ENCODE measurements at regions not wholly inside any gene's neighbourhood (a gene's known extent, or its start where the extent isn't known, plus 50 kb on each side); places are given as distances from the start of the nearest gene placed in this dataset.

DNA sequence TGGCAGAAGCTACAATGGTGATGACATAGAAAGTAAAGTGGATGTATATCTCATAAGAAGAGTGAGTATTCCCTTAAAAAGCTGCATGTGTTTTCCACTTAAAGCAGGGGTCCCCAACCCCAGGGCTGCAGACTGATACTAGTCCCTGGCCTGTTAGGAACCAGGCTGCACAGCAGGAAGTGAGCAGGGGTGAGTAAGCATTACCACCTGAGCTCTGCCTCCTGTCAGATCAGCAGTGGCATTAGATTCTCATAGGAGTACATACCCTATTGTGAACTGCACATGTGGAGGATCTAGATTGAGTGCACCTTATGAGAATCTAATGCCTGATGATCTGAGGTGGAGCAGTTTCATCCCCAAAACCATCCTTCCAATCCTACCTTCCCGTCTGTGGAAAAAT is 126.1 kb upstream of the CMC1 start:
- no peak for DNase-seq (ENCODE audit: low read depth, low spot score)
- H3K79me2 ChIP-seq (ENCODE audit: control insufficient read depth, insufficient read depth, low read length), result no peaks in the 10 kb centered on the region

DNA sequence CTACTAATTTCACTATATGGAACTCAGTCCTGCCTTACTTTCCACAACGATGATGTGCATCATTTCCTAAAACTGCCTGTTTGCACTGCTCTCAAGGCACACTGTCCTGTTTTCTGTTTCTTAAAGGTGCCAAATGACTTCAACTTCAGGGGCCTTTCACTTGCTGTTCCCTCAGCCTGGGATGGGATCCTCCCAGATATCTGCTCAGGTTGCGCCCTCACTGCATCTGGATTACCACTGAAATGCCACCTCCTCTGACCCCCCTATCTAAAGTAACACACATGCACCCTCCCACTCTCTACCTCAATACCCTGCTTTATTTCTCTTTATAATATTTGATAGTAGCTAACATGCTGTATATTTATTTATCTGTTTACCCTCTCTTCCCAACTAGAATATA is 123.8 kb upstream of the CMC1 start:
- dilution Hi-C loops (cut with MboI; ENCODE audit: extremely low pct_ligation_motif_present, low sequenced_read_pairs) (no loop called here), intact Hi-C loops (cut with micrococcal nuclease) (no loop called here)
- POLR2A ChIA-PET, result no interaction called here
- H3K27me3 ChIP-seq (ENCODE audit: control insufficient read depth in 2 of 2, insufficient read depth in 2 of 2, low read length in 2 of 2), result no peaks in the 10 kb centered on the region
- no peaks in the 10 kb centered on the region for H3K36me3 ChIP-seq (ENCODE audit: control insufficient read depth in 2 of 2, extremely low read depth in 1 of 2, insufficient read depth in 2 of 2, low read length in 2 of 2)
- H2AFZ ChIP-seq (ENCODE audit: low read depth, low read length), result no peak overlapping the region
- H3K4me1 ChIP-seq (ENCODE audit: control insufficient read depth, extremely low read depth, insufficient read depth, low read length), result no peaks in the 10 kb centered on the region
- no peak for DNase-seq (ENCODE audit: low read depth, low spot score)
- H3K27ac ChIP-seq (ENCODE audit: insufficient read depth, low read depth, low read length), result no peak overlapping the region
- no peak overlapping the region for H3K9ac ChIP-seq (replicated peaks; ENCODE audit: extremely low read depth, insufficient read depth, low read length)
- TF ChIP-seq GATA2 (IDR thresholded peaks at IDR 0.05; ENCODE audit: insufficient read depth, insufficient read length, low read depth, low read length) (no peak), MYC (IDR thresholded peaks at IDR 0.05; ENCODE audit: low read depth, low read length) (no peak), POLR2A (IDR thresholded peaks at IDR 0.05; ENCODE audit: low read depth, low read length) (no peak), POLR2AphosphoS5 (IDR thresholded peaks at IDR 0.05; ENCODE audit: insufficient read depth, low read depth, low read length) (no peak), FOS (IDR thresholded peaks at IDR 0.05; ENCODE audit: borderline replicate concordance, insufficient read depth, low read length) (no peak), JUN (IDR thresholded peaks at IDR 0.05; ENCODE audit: borderline replicate concordance, insufficient read depth, insufficient read length, low read depth) (no peak), EZH2 (IDR thresholded peaks at IDR 0.05; ENCODE audit: borderline replicate concordance, low read depth, low read length, severe bottlenecking) (no peak)
- TF ChIP-seq, protein P1, sequence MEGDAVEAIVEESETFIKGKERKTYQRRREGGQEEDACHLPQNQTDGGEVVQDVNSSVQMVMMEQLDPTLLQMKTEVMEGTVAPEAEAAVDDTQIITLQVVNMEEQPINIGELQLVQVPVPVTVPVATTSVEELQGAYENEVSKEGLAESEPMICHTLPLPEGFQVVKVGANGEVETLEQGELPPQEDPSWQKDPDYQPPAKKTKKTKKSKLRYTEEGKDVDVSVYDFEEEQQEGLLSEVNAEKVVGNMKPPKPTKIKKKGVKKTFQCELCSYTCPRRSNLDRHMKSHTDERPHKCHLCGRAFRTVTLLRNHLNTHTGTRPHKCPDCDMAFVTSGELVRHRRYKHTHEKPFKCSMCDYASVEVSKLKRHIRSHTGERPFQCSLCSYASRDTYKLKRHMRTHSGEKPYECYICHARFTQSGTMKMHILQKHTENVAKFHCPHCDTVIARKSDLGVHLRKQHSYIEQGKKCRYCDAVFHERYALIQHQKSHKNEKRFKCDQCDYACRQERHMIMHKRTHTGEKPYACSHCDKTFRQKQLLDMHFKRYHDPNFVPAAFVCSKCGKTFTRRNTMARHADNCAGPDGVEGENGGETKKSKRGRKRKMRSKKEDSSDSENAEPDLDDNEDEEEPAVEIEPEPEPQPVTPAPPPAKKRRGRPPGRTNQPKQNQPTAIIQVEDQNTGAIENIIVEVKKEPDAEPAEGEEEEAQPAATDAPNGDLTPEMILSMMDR (IDR thresholded peaks at IDR 0.05; ENCODE audit: extremely low read depth in 1 of 2, insufficient read depth in 1 of 2, low read depth in 1 of 2, low read length in 2 of 2), result no peak
- TF ChIP-seq, protein P2, sequence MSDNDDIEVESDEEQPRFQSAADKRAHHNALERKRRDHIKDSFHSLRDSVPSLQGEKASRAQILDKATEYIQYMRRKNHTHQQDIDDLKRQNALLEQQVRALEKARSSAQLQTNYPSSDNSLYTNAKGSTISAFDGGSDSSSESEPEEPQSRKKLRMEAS (IDR thresholded peaks at IDR 0.05; ENCODE audit: insufficient read depth, insufficient read length), result no peak
- no TSS peak for BruUV-seq (replicated peaks)
- no peak overlapping the region for H3K4me3 ChIP-seq (replicated peaks in 1 of 3; ENCODE audit: insufficient read depth in 1 of 3, low read depth in 1 of 3, low read length in 3 of 3)
- no peak overlapping the region for H3K4me2 ChIP-seq (ENCODE audit: insufficient read depth, low read length)
- no peak for FAIRE-seq
- no peaks in the 10 kb centered on the region for H3K79me2 ChIP-seq (ENCODE audit: control insufficient read depth, insufficient read depth, low read length)
- H4K20me1 ChIP-seq (replicated peaks; ENCODE audit: control insufficient read depth, extremely low read depth, insufficient read depth, low read length), result no peaks in the 10 kb centered on the region
- no peaks in the 10 kb centered on the region for H3K9me3 ChIP-seq (replicated peaks; ENCODE audit: control insufficient read depth, insufficient read depth, low read length)
- no peaks in the 10 kb centered on the region for H3K9me1 ChIP-seq (replicated peaks; ENCODE audit: control insufficient read depth, extremely low read depth, insufficient read depth, low read length)
- CTCF ChIA-PET, result no interaction called here

More for the DNA sequence above, 126.1 kb upstream of the CMC1 start:
- CTCF ChIA-PET, result no interaction called here
- no peak overlapping the region for H2AFZ ChIP-seq (ENCODE audit: low read depth, low read length)
- H3K4me2 ChIP-seq (ENCODE audit: insufficient read depth, low read length), result no peak overlapping the region
- no peaks in the 10 kb centered on the region for H3K36me3 ChIP-seq (ENCODE audit: control insufficient read depth in 2 of 2, extremely low read depth in 1 of 2, insufficient read depth in 2 of 2, low read length in 2 of 2)
- POLR2A ChIA-PET, result no interaction called here
- intact Hi-C loops (cut with micrococcal nuclease) (no loop called here), dilution Hi-C loops (cut with MboI; ENCODE audit: extremely low pct_ligation_motif_present, low sequenced_read_pairs) (no loop called here)
- no TSS peak for BruUV-seq (replicated peaks)
- no peaks in the 10 kb centered on the region for H3K27me3 ChIP-seq (ENCODE audit: control insufficient read depth in 2 of 2, insufficient read depth in 2 of 2, low read length in 2 of 2)
- no peaks in the 10 kb centered on the region for H3K9me1 ChIP-seq (replicated peaks; ENCODE audit: control insufficient read depth, extremely low read depth, insufficient read depth, low read length)
- H4K20me1 ChIP-seq (replicated peaks; ENCODE audit: control insufficient read depth, extremely low read depth, insufficient read depth, low read length), result no peaks in the 10 kb centered on the region
- no peak overlapping the region for H3K9ac ChIP-seq (replicated peaks; ENCODE audit: extremely low read depth, insufficient read depth, low read length)
- H3K4me3 ChIP-seq (replicated peaks in 1 of 3; ENCODE audit: insufficient read depth in 1 of 3, low read depth in 1 of 3, low read length in 3 of 3), result no peak overlapping the region
- TF ChIP-seq FOS (IDR thresholded peaks at IDR 0.05; ENCODE audit: borderline replicate concordance, insufficient read depth, low read length) (no peak), JUN (IDR thresholded peaks at IDR 0.05; ENCODE audit: borderline replicate concordance, insufficient read depth, insufficient read length, low read depth) (no peak), GATA2 (IDR thresholded peaks at IDR 0.05; ENCODE audit: insufficient read depth, insufficient read length, low read depth, low read length) (no peak), POLR2A (IDR thresholded peaks at IDR 0.05; ENCODE audit: low read depth, low read length) (no peak), MYC (IDR thresholded peaks at IDR 0.05; ENCODE audit: low read depth, low read length) (no peak), POLR2AphosphoS5 (IDR thresholded peaks at IDR 0.05; ENCODE audit: insufficient read depth, low read depth, low read length) (no peak), EZH2 (IDR thresholded peaks at IDR 0.05; ENCODE audit: borderline replicate concordance, low read depth, low read length, severe bottlenecking) (no peak)
- TF ChIP-seq, protein P2 (IDR thresholded peaks at IDR 0.05; ENCODE audit: insufficient read depth, insufficient read length), result no peak
- no peak for FAIRE-seq
- no peaks in the 10 kb centered on the region for H3K9me3 ChIP-seq (replicated peaks; ENCODE audit: control insufficient read depth, insufficient read depth, low read length)
- H3K4me1 ChIP-seq (ENCODE audit: control insufficient read depth, extremely low read depth, insufficient read depth, low read length), result no peaks in the 10 kb centered on the region
- no peak overlapping the region for H3K27ac ChIP-seq (ENCODE audit: insufficient read depth, low read depth, low read length)
